ENCODE measurements at regions not wholly inside any gene's neighbourhood (a gene's known extent, or its start where the extent isn't known, plus 50 kb on each side); places are given as distances from the start of the nearest gene placed in this dataset.

- no peak overlapping the region for H2AFZ ChIP-seq (ENCODE audit: low read length)
Observed at GRCh38 chr2:129847043-129847442, 132.4 kb upstream of the RAB6C start.

GRCh38 chr2:129849559-129850160 lies 129.8 kb upstream of the RAB6C start:
- peak; percentile 71 for TF ChIP-seq CTCF (IDR thresholded peaks at IDR 0.05; ENCODE audit: extremely low read depth, low read depth, low read length)
- Histone ChIP-seq H3K36me3 (ENCODE audit: insufficient read depth, low read length) (no peaks in the 10 kb centered on the region), H3K9me3 (ENCODE audit: low read depth, low read length) (no peaks in the 10 kb centered on the region), H3K4me2 (ENCODE audit: insufficient read depth, low read length) (no peak overlapping the region), H3K4me3 (ENCODE audit: insufficient read depth, low read length) (no peak overlapping the region), H2AFZ (ENCODE audit: low read length) (peak overlapping the region; percentile 41), H3K4me1 (ENCODE audit: insufficient read depth, low read length) (no peaks in the 10 kb centered on the region), H4K20me1 (ENCODE audit: insufficient read depth, low read length) (no peaks in the 10 kb centered on the region), H3K27ac (ENCODE audit: low read depth, low read length) (no peak overlapping the region), H3K27me3 (ENCODE audit: insufficient read depth, low read length) (no peaks in the 10 kb centered on the region), H3K79me2 (ENCODE audit: insufficient read depth, low read length) (no peaks in the 10 kb centered on the region)
- DNase-seq (ENCODE audit: insufficient read length, low spot score, missing footprints) = no peak

More at GRCh38 chr2:129847043-129847442, 132.4 kb upstream of the RAB6C start:
- Histone ChIP-seq H3K36me3 (ENCODE audit: insufficient read depth, low read length) (no peaks in the 10 kb centered on the region), H3K4me3 (ENCODE audit: insufficient read depth, low read length) (no peak overlapping the region), H4K20me1 (ENCODE audit: insufficient read depth, low read length) (no peaks in the 10 kb centered on the region), H3K27ac (ENCODE audit: low read depth, low read length) (no peak overlapping the region), H3K79me2 (ENCODE audit: insufficient read depth, low read length) (no peaks in the 10 kb centered on the region), H3K27me3 (ENCODE audit: insufficient read depth, low read length) (no peaks in the 10 kb centered on the region), H3K9me3 (ENCODE audit: low read depth, low read length) (no peaks in the 10 kb centered on the region), H3K4me2 (ENCODE audit: insufficient read depth, low read length) (no peak overlapping the region), H3K4me1 (ENCODE audit: insufficient read depth, low read length) (no peaks in the 10 kb centered on the region)
- no peak for DNase-seq (ENCODE audit: insufficient read length, low spot score, missing footprints)
- TF ChIP-seq CTCF (IDR thresholded peaks at IDR 0.05; ENCODE audit: extremely low read depth, low read depth, low read length) = no peak

GRCh38 chr2:129857200-129857599 lies 122.3 kb upstream of the RAB6C start:
- TF ChIP-seq CTCF (IDR thresholded peaks at IDR 0.05; ENCODE audit: extremely low read depth, low read depth, low read length) = no peak
- Histone ChIP-seq H3K4me2 (ENCODE audit: insufficient read depth, low read length) (no peak overlapping the region), H3K4me1 (ENCODE audit: insufficient read depth, low read length) (no peaks in the 10 kb centered on the region), H3K79me2 (ENCODE audit: insufficient read depth, low read length) (no peaks in the 10 kb centered on the region), H4K20me1 (ENCODE audit: insufficient read depth, low read length) (no peaks in the 10 kb centered on the region), H3K4me3 (ENCODE audit: insufficient read depth, low read length) (no peak overlapping the region), H3K27me3 (ENCODE audit: insufficient read depth, low read length) (no peaks in the 10 kb centered on the region), H3K9me3 (ENCODE audit: low read depth, low read length) (no peaks in the 10 kb centered on the region), H2AFZ (ENCODE audit: low read length) (no peak overlapping the region), H3K36me3 (ENCODE audit: insufficient read depth, low read length) (no peaks in the 10 kb centered on the region), H3K27ac (ENCODE audit: low read depth, low read length) (no peak overlapping the region)
- no peak for DNase-seq (ENCODE audit: insufficient read length, low spot score, missing footprints)

- Histone ChIP-seq H3K27me3 (ENCODE audit: insufficient read depth, low read length) (no peaks in the 10 kb centered on the region), H2AFZ (ENCODE audit: low read length) (no peak overlapping the region), H3K4me2 (ENCODE audit: insufficient read depth, low read length) (no peak overlapping the region), H3K4me1 (ENCODE audit: insufficient read depth, low read length) (no peaks in the 10 kb centered on the region), H3K27ac (ENCODE audit: low read depth, low read length) (no peak overlapping the region), H3K9me3 (ENCODE audit: low read depth, low read length) (no peaks in the 10 kb centered on the region), H3K36me3 (ENCODE audit: insufficient read depth, low read length) (no peaks in the 10 kb centered on the region), H4K20me1 (ENCODE audit: insufficient read depth, low read length) (no peaks in the 10 kb centered on the region), H3K4me3 (ENCODE audit: insufficient read depth, low read length) (no peak overlapping the region), H3K79me2 (ENCODE audit: insufficient read depth, low read length) (no peaks in the 10 kb centered on the region)
- no peak for DNase-seq (ENCODE audit: insufficient read length, low spot score, missing footprints)
- no peak for TF ChIP-seq CTCF (IDR thresholded peaks at IDR 0.05; ENCODE audit: extremely low read depth, low read depth, low read length)
Observed at GRCh38 chr2:129859175-129859574, 120.3 kb upstream of the RAB6C start.
